CD4-positive, alpha-beta T cell (primary cell): ENCODE measurements at regions not wholly inside any gene's neighbourhood (a gene's known extent, or its start where the extent isn't known, plus 50 kb on each side); places are given as distances from the start of the nearest gene placed in this dataset.
"Not testable (repeated sequence)": the region's sequence is repeated elsewhere in the genome, so short reads cannot be mapped to it uniquely, and the experiment has no call there.

ENCODE experiments used
- ATAC-seq: fragments of 200-7000 bp; cut with Tn5 transposase; one replicate; pipeline ENCODE4 v1.10.0; 2022; ENCODE audit warnings: mild to moderate bottlenecking; ENCODE audit not compliant: poor library complexity
- CTCF ChIA-PET: fragments of 350-600 bp; sonication (Branson Sonifier 250); formaldehyde crosslinking; loops from one replicate; lab custom pipeline; 2021; ENCODE audit warnings: antibody characterized with exemption, inconsistent platforms; lab: Charles Lee
- POLR2A ChIA-PET: fragments of 350-600 bp; sonication (Branson Sonifier 250); formaldehyde crosslinking; loops from one replicate; lab custom pipeline; 2021; ENCODE audit warnings: antibody characterized with exemption, inconsistent platforms; lab: Charles Lee
- DNase-seq, 14 experiments: peaks; one replicate each; pipeline ENCODE4 v3.0.0-alpha.2; 2013 to 2020; ENCODE audit warnings: mixed read lengths in 2 of 14
- H3K27ac ChIP-seq, 2 donors: one replicate each; pipeline versions ENCODE4 v1.5.1 to v1.7.0; 2013; ENCODE audit warnings: low read length in 2 of 2, low read depth in 1 of 2, mild to moderate bottlenecking in 1 of 2
- H3K27me3 ChIP-seq, 2 experiments: 1 replicate in 1 of 2; 2 replicates in 1 of 2; pipeline versions ENCODE4 v1.6.1 to v1.7.0; 2013; ENCODE audit warnings: low read length in 2 of 2, control low read depth in 1 of 2, mild to moderate bottlenecking in 1 of 2, moderate library complexity in 1 of 2; ENCODE audit not compliant: insufficient read depth in 2 of 2, control insufficient read depth in 1 of 2
- H3K36me3 ChIP-seq: one replicate; pipeline ENCODE4 v1.6.1; 2013; ENCODE audit warnings: low read length, control low read depth; ENCODE audit not compliant: insufficient read depth
- H3K4me1 ChIP-seq: one replicate; pipeline ENCODE4 v1.6.1; 2013; ENCODE audit warnings: low read length, control low read depth; ENCODE audit not compliant: insufficient read depth
- H3K4me3 ChIP-seq: one replicate; pipeline ENCODE4 v1.5.1; 2013; ENCODE audit warnings: mild to moderate bottlenecking, low read length, moderate library complexity
- H3K9me3 ChIP-seq, 2 experiments: 1 replicate in 1 of 2; 2 replicates in 1 of 2; pipeline versions ENCODE4 v1.6.1 to v1.7.0; 2013; ENCODE audit warnings: low read length in 2 of 2, mild to moderate bottlenecking in 2 of 2, control low read depth in 1 of 2, moderate library complexity in 1 of 2; ENCODE audit not compliant: control insufficient read depth in 1 of 2, insufficient read depth in 1 of 2
- H3K27ac Mint-ChIP-seq: one replicate; pipeline ENCODE4 v1.8.0; 2020; ENCODE audit warnings: mixed read lengths
- H3K27me3 Mint-ChIP-seq: one replicate; pipeline ENCODE4 v1.8.0; 2021; ENCODE audit warnings: mixed read lengths
- H3K36me3 Mint-ChIP-seq: one replicate; pipeline ENCODE4 v1.8.0; 2021; ENCODE audit warnings: low read depth, mixed read lengths
- H3K4me1 Mint-ChIP-seq: one replicate; pipeline ENCODE4 v1.8.0; 2021; ENCODE audit warnings: low read depth, mixed read lengths
- H3K4me3 Mint-ChIP-seq: one replicate; pipeline ENCODE4 v1.8.0; 2020; ENCODE audit warnings: mild to moderate bottlenecking, mixed read lengths
- H3K9me3 Mint-ChIP-seq: one replicate; pipeline ENCODE4 v1.8.0; 2020; ENCODE audit warnings: mixed read lengths
- intact Hi-C, 2 experiments: fragments of 100-400 bp; cut with DNase I in 1 of 2; cut with micrococcal nuclease in 1 of 2; formaldehyde crosslinking; loops; one replicate each; pipeline versions ENCODE4 v1.15.1 to v1.9.0; 2023 to 2025; cut with DNase I, micrococcal nuclease

DNA sequence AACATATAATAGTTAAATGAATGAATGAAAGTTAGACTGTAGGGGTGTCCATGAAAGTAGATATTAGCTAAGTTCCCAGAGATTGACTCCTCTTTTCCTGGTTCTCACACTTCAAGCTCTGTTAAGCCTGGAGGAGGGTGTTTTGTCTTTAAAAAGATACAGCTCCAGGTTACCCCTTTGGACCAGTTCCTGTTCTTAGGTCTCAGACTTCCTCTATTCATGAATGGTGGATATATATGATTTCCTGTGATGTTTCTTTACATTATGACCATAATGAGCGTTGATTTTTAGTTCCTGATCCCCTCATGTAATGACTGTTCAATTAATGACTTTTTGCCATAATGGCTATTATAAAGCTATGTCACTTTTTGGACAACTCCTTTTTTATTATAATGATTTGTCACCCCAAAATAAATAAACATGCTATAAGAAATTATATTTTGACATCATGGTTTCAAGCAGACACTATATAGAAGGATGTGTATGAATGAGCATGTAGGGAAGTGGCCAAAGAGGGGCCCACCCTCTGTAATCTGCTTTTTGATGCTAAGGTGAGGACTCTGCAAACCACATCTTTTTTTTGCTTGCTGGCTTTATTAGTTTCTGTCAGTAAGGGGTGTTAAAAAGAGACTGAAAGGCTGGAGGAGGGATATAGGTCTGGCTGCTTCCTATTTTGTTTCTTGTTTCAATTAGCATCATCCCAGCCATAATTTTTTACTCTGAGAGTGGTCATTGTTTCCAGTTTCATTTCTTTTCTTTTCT, 115.2 kb downstream of the FAM72B start:
- H3K4me1 ChIP-seq, DNase-seq, intact Hi-C loops, POLR2A ChIA-PET, H3K4me3 ChIP-seq, H3K9me3 ChIP-seq, H3K4me3 Mint-ChIP-seq, H3K9me3 Mint-ChIP-seq, H3K27ac Mint-ChIP-seq, ATAC-seq, H3K27ac ChIP-seq, H3K27me3 Mint-ChIP-seq, H3K4me1 Mint-ChIP-seq, H3K36me3 Mint-ChIP-seq, H3K36me3 ChIP-seq, CTCF ChIA-PET, H3K27me3 ChIP-seq: not testable (repeated sequence)

DNA sequence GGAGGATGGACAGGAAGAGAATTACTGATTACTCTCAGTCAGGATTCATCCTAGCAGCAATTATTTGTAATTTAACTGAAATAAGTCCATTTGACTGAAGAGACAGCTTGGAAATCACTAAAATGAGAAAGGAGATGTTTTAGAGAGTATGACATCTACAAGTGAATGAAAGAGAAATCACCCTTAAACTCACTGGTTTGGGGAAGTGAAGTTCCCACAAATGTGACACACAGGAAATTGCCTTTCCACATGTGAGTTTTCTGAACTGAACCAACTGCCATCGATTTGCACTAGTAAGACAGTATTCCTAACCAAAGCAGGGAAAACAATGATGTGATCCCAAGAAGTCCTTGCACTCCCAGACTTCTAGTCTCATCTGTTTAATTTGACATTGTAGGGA, 110.3 kb downstream of the FAM72B start:
- H3K36me3 ChIP-seq, intact Hi-C loops, H3K9me3 ChIP-seq, H3K36me3 Mint-ChIP-seq, ATAC-seq, H3K9me3 Mint-ChIP-seq, H3K4me1 Mint-ChIP-seq, CTCF ChIA-PET, H3K27me3 ChIP-seq, H3K4me3 Mint-ChIP-seq, H3K4me1 ChIP-seq, H3K27me3 Mint-ChIP-seq, H3K4me3 ChIP-seq, POLR2A ChIA-PET, H3K27ac Mint-ChIP-seq, H3K27ac ChIP-seq, DNase-seq: not testable (repeated sequence)

DNA sequence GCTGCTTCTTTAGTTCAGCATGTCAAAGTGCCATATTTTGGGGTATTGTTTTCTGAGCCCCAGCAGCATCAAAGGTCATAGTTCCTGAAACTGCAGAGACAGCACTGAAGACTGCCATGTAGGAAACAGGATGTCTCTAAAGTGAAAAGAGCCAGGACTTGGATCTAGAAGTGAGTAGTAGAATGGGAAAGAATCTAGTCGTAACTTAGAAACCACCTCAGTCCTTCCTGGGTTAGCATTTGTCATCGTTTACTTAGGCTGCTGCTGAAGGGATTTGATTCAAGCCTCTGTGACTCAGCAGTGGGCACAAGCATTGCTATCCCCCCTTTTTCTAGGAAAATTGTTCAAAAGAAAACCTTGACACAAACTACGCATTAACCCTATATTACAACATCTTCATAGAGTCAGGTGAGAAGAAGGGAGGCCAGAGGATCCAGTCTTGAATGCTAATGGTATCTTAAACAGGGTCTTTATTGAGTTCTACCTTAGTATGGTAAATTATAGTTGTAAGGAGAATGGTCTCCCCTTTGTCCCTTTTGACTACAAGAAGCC, 108.8 kb downstream of the FAM72B start:
- H3K4me1 Mint-ChIP-seq, intact Hi-C loops, H3K4me1 ChIP-seq, H3K27ac Mint-ChIP-seq, H3K27ac ChIP-seq, H3K36me3 ChIP-seq, H3K27me3 ChIP-seq, H3K4me3 Mint-ChIP-seq, H3K27me3 Mint-ChIP-seq, CTCF ChIA-PET, H3K9me3 ChIP-seq, H3K9me3 Mint-ChIP-seq, H3K36me3 Mint-ChIP-seq, H3K4me3 ChIP-seq, DNase-seq, POLR2A ChIA-PET, ATAC-seq: not testable (repeated sequence)

DNA sequence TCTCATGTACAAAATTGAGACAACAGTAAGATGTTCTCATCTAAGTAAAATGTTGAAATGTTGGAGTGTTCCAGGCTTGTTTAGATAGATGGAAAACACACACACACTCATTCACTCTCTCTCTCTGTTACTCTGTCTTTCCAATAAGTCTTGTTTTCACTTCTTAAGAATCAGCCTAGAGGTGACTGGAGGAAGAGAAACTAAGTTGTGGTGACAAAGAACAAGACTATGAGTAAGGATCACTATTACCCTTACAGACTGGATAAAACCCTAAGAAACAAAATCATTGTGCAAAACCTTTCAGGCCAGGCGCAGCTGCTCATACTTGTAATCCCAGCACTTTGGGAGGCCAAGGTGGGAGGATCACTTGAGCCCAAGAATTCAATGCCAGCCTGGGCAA, 107.5 kb downstream of the FAM72B start:
- H3K27me3 ChIP-seq, H3K27me3 Mint-ChIP-seq, H3K27ac Mint-ChIP-seq, ATAC-seq, H3K36me3 Mint-ChIP-seq, H3K4me1 ChIP-seq, DNase-seq, H3K36me3 ChIP-seq, H3K4me1 Mint-ChIP-seq, POLR2A ChIA-PET, H3K9me3 ChIP-seq, H3K4me3 Mint-ChIP-seq, H3K4me3 ChIP-seq, H3K27ac ChIP-seq, CTCF ChIA-PET, H3K9me3 Mint-ChIP-seq, intact Hi-C loops: not testable (repeated sequence)

DNA sequence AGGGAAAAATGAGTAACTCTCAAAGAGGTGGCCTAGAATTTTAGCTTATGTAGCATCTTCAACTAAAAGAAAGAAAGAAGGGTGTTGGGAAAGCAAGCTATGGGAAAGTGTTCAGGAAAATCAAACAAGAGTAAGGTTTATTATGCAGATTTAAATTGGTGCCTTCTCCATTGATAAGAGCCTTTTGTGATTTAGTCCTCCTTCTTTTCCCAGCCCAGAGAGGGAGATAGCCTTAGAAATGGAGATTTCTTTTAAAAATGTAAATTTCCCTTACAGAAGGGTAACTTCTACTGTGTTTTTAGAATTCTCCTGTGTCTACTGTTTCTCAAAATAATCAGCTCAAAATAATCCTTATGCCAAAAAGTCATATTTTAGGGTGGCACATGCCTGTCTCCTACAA, 104.5 kb downstream of the FAM72B start:
- H3K27ac Mint-ChIP-seq, H3K4me3 ChIP-seq, H3K9me3 ChIP-seq, intact Hi-C loops, ATAC-seq, H3K36me3 Mint-ChIP-seq, DNase-seq, H3K4me3 Mint-ChIP-seq, H3K4me1 Mint-ChIP-seq, POLR2A ChIA-PET, H3K9me3 Mint-ChIP-seq, H3K36me3 ChIP-seq, H3K27ac ChIP-seq, H3K27me3 Mint-ChIP-seq, CTCF ChIA-PET, H3K4me1 ChIP-seq, H3K27me3 ChIP-seq: not testable (repeated sequence)

DNA sequence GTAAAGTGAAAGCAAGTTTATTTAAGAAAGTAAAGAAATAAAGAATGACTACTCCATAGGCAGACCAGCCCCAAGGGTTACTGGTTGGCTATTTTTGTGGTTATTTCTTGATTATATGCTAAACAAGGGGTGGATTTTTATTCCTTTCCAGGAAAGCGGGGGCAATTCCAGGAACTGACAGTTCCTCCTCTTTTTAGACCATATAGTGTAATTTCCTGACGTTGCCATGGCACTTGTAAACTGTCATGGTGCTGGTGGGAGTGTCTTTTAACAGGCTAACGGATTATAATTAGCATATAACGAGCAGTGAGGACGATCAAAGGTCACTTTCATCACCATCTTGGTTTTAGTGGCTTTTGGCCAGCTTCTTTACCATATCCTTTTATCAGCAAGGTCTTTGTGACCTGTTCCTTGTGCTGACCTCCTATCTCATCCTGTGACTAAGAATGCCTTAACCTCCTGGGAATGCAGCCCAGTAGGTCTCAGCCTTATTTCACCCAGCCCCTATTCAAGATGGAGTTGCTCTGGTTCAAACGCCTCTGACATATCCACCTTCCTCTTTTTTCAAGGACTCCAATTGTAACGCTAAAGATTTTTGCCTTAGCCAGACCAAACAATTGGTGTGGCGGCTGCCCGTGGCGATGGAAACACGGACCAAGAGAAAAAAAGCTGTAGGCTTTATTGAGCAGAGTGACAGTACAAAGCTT, 103.8 kb downstream of the FAM72B start:
- H3K36me3 ChIP-seq, H3K9me3 Mint-ChIP-seq, CTCF ChIA-PET, H3K4me3 ChIP-seq, H3K4me1 Mint-ChIP-seq, H3K36me3 Mint-ChIP-seq, H3K27ac ChIP-seq, DNase-seq, H3K4me1 ChIP-seq, POLR2A ChIA-PET, H3K27ac Mint-ChIP-seq, H3K9me3 ChIP-seq, ATAC-seq, H3K27me3 ChIP-seq, intact Hi-C loops, H3K4me3 Mint-ChIP-seq: not testable (repeated sequence)
- peaks cover 12% of the 10 kb centered on the region for H3K27me3 Mint-ChIP-seq

DNA sequence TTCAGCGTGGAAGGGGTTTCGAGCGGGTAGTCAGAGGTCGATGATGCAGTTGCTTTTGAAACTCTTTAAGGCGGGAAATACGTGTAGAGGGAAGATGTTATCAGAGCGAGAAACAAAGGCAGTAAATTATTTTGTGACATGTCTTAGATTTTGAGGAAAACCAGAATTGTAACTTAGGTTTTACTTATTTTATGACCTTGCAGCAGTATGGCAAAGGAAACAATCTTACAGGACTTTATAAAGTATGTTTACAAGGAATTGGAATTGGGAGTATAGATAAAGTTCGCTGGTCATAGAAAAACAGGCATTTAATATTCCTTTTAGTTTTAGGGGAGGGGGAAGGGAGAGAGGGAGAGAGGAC, 103.3 kb downstream of the FAM72B start:
- H3K9me3 ChIP-seq, H3K4me1 Mint-ChIP-seq, H3K36me3 Mint-ChIP-seq, H3K4me1 ChIP-seq, POLR2A ChIA-PET, H3K4me3 ChIP-seq, H3K4me3 Mint-ChIP-seq, H3K27ac Mint-ChIP-seq, ATAC-seq, H3K27ac ChIP-seq, CTCF ChIA-PET, H3K36me3 ChIP-seq, intact Hi-C loops, DNase-seq, H3K9me3 Mint-ChIP-seq, H3K27me3 ChIP-seq: not testable (repeated sequence)
- H3K27me3 Mint-ChIP-seq, result peaks cover 12% of the 10 kb centered on the region
